ENCODE measurements at regions not wholly inside any gene's neighbourhood (a gene's known extent, or its start where the extent isn't known, plus 50 kb on each side); places are given as distances from the start of the nearest gene placed in this dataset.

DNA sequence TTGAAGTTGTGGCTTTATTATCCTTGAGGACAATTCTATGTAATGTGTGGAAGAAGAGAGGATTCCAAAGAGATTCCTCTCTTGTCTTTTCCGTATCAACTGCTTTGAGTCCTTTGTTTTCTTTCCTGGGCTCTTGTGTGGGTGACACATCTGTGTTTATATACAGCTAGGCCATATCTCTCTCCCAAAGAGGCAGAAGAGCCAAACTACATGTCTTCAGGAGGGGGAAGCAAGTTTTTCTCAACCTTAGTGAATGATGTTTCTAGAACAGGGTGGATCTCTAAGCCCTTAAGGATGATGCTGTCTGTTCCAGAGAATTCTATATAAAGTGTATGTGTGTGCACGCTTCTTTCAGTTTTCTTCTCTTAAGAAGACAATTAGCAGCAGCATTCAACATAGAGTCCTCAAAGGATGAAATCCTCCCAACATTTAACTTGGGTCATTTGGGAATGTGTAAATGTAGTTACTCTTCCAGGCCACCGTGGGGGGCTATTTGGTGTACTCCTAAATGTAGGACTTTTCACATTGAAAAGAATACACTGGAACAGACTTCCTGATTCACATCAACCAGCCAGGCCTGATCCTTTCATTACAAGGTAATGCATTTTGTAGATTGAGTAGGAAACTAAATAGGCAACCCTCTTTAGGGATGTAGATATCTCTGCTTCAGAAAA, 92.8 kb upstream of the EEF1E1 start:
- Mint-ChIP-seq H3K27ac (no peak overlapping the region), H3K4me1 (no peaks in the 10 kb centered on the region), H3K36me3 (no peaks in the 10 kb centered on the region), H3K9me3 (no peaks in the 10 kb centered on the region), H3K4me3 (no peak overlapping the region), H3K27me3 (peaks cover 2 to 34% (median 16%) of the 10 kb centered on the region in 5 donors)
- H3K9me3 ChIP-seq (ENCODE audit: control insufficient read depth in 2 of 3, low read length in 3 of 3) = no peaks in the 10 kb centered on the region
- intact Hi-C loops (cut with micrococcal nuclease) = no loop called here
- no peaks in the 10 kb centered on the region for H3K4me1 ChIP-seq (ENCODE audit: control insufficient read depth in 2 of 2, insufficient read depth in 2 of 2, low read length in 2 of 2)
- no peaks in the 10 kb centered on the region for H3K36me3 ChIP-seq (ENCODE audit: control insufficient read depth in 2 of 3, insufficient read depth in 3 of 3, low read length in 3 of 3)
- ChIA-PET CTCF (no interaction called here), POLR2A (no interaction called here)
- no peaks in the 10 kb centered on the region for H3K27me3 ChIP-seq (ENCODE audit: control insufficient read depth in 2 of 2, insufficient read depth in 2 of 2, low read length in 2 of 2)
- DNase-seq = no peak
- ATAC-seq = no peak
- no peak overlapping the region for H3K27ac ChIP-seq (ENCODE audit: low read depth, low read length)
- H3K4me3 ChIP-seq (ENCODE audit: low read length) = no peak overlapping the region

DNA sequence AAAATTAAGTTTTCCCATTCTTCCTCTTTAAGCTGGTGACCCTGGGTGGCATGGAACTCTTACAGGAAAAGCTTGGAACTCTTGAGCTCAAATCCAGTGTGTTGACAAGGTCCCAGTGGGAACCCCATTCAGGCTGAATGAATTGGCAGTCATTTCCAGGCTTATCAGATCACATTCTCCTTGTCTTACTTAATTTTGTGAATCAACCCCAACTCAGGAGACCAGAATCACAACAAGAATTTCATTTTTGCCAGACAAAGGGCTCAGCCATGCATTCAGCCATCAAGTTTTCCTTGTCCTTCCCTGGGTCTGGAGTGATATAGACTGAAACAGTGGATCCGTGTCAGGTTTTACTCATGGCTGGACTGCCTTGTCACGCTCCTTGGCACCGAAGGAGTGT, 92.1 kb upstream of the EEF1E1 start:
- POLR2A ChIA-PET = no interaction called here
- H3K27ac ChIP-seq (ENCODE audit: low read depth, low read length) = no peak overlapping the region
- no peaks in the 10 kb centered on the region for H3K4me1 ChIP-seq (ENCODE audit: control insufficient read depth in 2 of 2, insufficient read depth in 2 of 2, low read length in 2 of 2)
- Mint-ChIP-seq H3K4me1 (no peaks in the 10 kb centered on the region), H3K4me3 (no peak overlapping the region), H3K27ac (no peak overlapping the region), H3K36me3 (no peaks in the 10 kb centered on the region), H3K27me3 (peaks cover 2 to 37% (median 17%) of the 10 kb centered on the region in 5 donors), H3K9me3 (no peaks in the 10 kb centered on the region)
- no peaks in the 10 kb centered on the region for H3K27me3 ChIP-seq (ENCODE audit: control insufficient read depth in 2 of 2, insufficient read depth in 2 of 2, low read length in 2 of 2)
- DNase-seq = no peak
- no peak for ATAC-seq
- intact Hi-C loops (cut with micrococcal nuclease) = no loop called here
- no peaks in the 10 kb centered on the region for H3K36me3 ChIP-seq (ENCODE audit: control insufficient read depth in 2 of 3, insufficient read depth in 3 of 3, low read length in 3 of 3)
- CTCF ChIA-PET = no interaction called here
- H3K4me3 ChIP-seq (ENCODE audit: low read length) = no peak overlapping the region
- H3K9me3 ChIP-seq (ENCODE audit: control insufficient read depth in 2 of 3, low read length in 3 of 3) = no peaks in the 10 kb centered on the region

DNA sequence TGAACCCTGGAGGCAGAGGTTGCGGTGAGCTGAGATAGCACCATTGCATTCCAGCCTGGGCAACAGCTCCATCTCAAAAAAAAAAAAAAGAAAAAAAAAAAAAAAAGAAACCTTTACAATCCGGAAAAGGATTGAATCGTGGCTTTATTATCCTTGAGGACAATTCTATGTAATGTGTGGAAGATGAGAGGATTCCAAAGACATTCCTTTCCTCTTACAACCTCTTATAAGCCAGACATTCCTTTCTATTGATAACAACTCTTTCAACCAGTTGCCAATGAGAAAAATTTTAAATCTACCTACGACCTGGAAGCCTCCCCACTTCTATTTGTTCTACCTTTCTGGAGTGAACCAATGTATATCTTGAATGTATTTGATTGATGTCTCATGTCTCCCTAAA, 91.2 kb upstream of the EEF1E1 start:
- no peak overlapping the region for H3K4me3 Mint-ChIP-seq

DNA sequence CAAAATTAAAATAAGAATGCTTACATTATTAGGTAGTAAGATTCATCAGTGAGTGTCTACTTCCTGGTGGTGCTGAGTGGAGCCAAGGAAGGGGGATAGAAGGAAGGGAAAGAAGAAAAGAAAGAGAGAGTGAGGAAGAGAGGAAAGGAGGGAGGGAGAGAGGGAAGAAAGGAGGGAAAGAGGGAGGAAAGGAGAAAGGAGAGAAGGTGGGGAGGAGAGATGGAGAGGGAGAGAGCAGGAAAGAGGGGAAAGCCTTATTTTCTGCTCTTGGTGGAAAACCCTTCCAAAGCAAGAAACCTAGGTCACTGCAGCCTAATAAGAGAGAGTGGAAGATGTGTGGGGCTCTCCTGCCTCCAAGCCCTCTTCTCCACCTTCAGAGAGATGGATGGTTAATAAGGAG, 90.2 kb upstream of the EEF1E1 start:
- peaks cover 3 to 35% (median 26%) of the 10 kb centered on the region in 5 donors for H3K27me3 Mint-ChIP-seq

More for the DNA sequence above, 91.2 kb upstream of the EEF1E1 start:
- POLR2A ChIA-PET = no interaction called here
- H3K4me1 ChIP-seq (ENCODE audit: control insufficient read depth in 2 of 2, insufficient read depth in 2 of 2, low read length in 2 of 2) = no peaks in the 10 kb centered on the region
- H3K27ac Mint-ChIP-seq = no peak overlapping the region
- H3K9me3 ChIP-seq (ENCODE audit: control insufficient read depth in 2 of 3, low read length in 3 of 3) = no peaks in the 10 kb centered on the region
- intact Hi-C loops (cut with micrococcal nuclease) = no loop called here
- peaks cover 2 to 37% (median 18%) of the 10 kb centered on the region in 5 donors for H3K27me3 Mint-ChIP-seq
- no peak overlapping the region for H3K27ac ChIP-seq (ENCODE audit: low read depth, low read length)
- no peaks in the 10 kb centered on the region for H3K36me3 ChIP-seq (ENCODE audit: control insufficient read depth in 2 of 3, insufficient read depth in 3 of 3, low read length in 3 of 3)
- DNase-seq = no peak
- CTCF ChIA-PET = no interaction called here
- ATAC-seq = no peak
- H3K4me1 Mint-ChIP-seq = no peaks in the 10 kb centered on the region
- no peaks in the 10 kb centered on the region for H3K9me3 Mint-ChIP-seq
- no peaks in the 10 kb centered on the region for H3K27me3 ChIP-seq (ENCODE audit: control insufficient read depth in 2 of 2, insufficient read depth in 2 of 2, low read length in 2 of 2)
- H3K4me3 ChIP-seq (ENCODE audit: low read length) = no peak overlapping the region
- H3K36me3 Mint-ChIP-seq = no peaks in the 10 kb centered on the region

DNA sequence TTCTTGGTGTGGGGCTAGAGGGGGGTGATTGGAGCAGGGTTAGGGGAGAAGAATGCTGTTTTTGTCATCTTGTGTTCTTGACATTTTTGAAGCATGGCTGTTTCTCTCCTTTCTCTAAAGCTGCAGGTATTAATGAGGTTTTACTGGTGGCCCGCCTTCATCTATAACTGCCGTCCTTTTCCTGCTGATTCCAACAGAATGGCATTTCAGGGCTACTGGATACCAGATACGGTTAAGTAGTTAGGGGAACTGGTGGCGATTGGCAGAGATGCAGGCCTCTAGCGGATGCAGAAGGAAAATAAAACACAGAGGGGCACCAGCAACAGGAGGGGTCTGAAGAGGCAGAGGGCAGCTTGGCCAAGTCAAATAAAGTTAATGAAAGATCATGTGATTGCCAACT, 89.7 kb upstream of the EEF1E1 start:
- H3K36me3 ChIP-seq (ENCODE audit: control insufficient read depth in 2 of 3, insufficient read depth in 3 of 3, low read length in 3 of 3) = no peaks in the 10 kb centered on the region
- Mint-ChIP-seq H3K27me3 (peaks cover 3 to 35% (median 30%) of the 10 kb centered on the region in 5 donors), H3K9me3 (no peaks in the 10 kb centered on the region), H3K27ac (no peak overlapping the region), H3K4me1 (no peaks in the 10 kb centered on the region), H3K36me3 (no peaks in the 10 kb centered on the region), H3K4me3 (no peak overlapping the region)
- no peaks in the 10 kb centered on the region for H3K9me3 ChIP-seq (ENCODE audit: control insufficient read depth in 2 of 3, low read length in 3 of 3)
- no peak overlapping the region for H3K27ac ChIP-seq (ENCODE audit: low read depth, low read length)
- CTCF ChIA-PET = no interaction called here
- POLR2A ChIA-PET = no interaction called here
- DNase-seq (no peak), ATAC-seq (no peak)
- intact Hi-C loops (cut with micrococcal nuclease) = no loop called here
- H3K4me3 ChIP-seq (ENCODE audit: low read length) = no peak overlapping the region
- H3K4me1 ChIP-seq (ENCODE audit: control insufficient read depth in 2 of 2, insufficient read depth in 2 of 2, low read length in 2 of 2) = no peaks in the 10 kb centered on the region
- H3K27me3 ChIP-seq (ENCODE audit: control insufficient read depth in 2 of 2, insufficient read depth in 2 of 2, low read length in 2 of 2) = no peaks in the 10 kb centered on the region

More for the DNA sequence above, 90.2 kb upstream of the EEF1E1 start:
- Histone ChIP-seq H3K4me1 (ENCODE audit: control insufficient read depth in 2 of 2, insufficient read depth in 2 of 2, low read length in 2 of 2) (no peaks in the 10 kb centered on the region), H3K4me3 (ENCODE audit: low read length) (no peak overlapping the region), H3K9me3 (ENCODE audit: control insufficient read depth in 2 of 3, low read length in 3 of 3) (no peaks in the 10 kb centered on the region), H3K27me3 (ENCODE audit: control insufficient read depth in 2 of 2, insufficient read depth in 2 of 2, low read length in 2 of 2) (no peaks in the 10 kb centered on the region), H3K27ac (ENCODE audit: low read depth, low read length) (no peak overlapping the region), H3K36me3 (ENCODE audit: control insufficient read depth in 2 of 3, insufficient read depth in 3 of 3, low read length in 3 of 3) (no peaks in the 10 kb centered on the region)
- DNase-seq (no peak), ATAC-seq (no peak)
- ChIA-PET POLR2A (no interaction called here), CTCF (no interaction called here)
- intact Hi-C loops (cut with micrococcal nuclease) = no loop called here
- Mint-ChIP-seq H3K9me3 (no peaks in the 10 kb centered on the region), H3K27ac (no peak overlapping the region), H3K36me3 (no peaks in the 10 kb centered on the region), H3K4me3 (no peak overlapping the region), H3K4me1 (no peaks in the 10 kb centered on the region)

DNA sequence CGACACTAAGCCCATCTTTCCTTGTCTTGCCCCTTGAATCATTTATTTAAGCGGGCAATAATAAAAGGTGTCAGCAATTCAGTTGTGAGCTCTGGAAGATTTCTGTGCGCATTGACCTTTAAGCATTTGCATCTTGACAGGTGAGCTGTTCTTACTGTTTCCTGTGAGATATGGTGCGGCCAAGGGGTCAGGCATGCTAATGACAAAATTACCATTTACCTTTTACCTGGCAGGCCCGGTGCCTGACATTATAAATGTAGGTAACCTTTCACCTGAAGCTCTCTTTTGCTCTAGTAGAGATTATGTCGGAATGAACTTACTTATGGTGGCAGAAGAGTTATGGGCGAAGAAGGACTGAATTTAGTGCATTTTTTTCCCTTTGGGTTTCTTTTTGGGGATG, 89.3 kb upstream of the EEF1E1 start:
- no peaks in the 10 kb centered on the region for H3K27me3 ChIP-seq (ENCODE audit: control insufficient read depth in 2 of 2, insufficient read depth in 2 of 2, low read length in 2 of 2)
- CTCF ChIA-PET = no interaction called here
- H3K9me3 Mint-ChIP-seq = no peaks in the 10 kb centered on the region
- H3K4me3 Mint-ChIP-seq = no peak overlapping the region
- H3K36me3 Mint-ChIP-seq = no peaks in the 10 kb centered on the region
- POLR2A ChIA-PET = no interaction called here
- H3K27me3 Mint-ChIP-seq = peaks cover 3 to 35% (median 32%) of the 10 kb centered on the region in 5 donors
- H3K4me1 Mint-ChIP-seq = no peaks in the 10 kb centered on the region
- H3K4me1 ChIP-seq (ENCODE audit: control insufficient read depth in 2 of 2, insufficient read depth in 2 of 2, low read length in 2 of 2) = no peaks in the 10 kb centered on the region
- H3K36me3 ChIP-seq (ENCODE audit: control insufficient read depth in 2 of 3, insufficient read depth in 3 of 3, low read length in 3 of 3) = no peaks in the 10 kb centered on the region
- DNase-seq = no peak
- H3K27ac ChIP-seq (ENCODE audit: low read depth, low read length) = no peak overlapping the region
- no peak for ATAC-seq
- intact Hi-C loops (cut with micrococcal nuclease) = no loop called here
- H3K27ac Mint-ChIP-seq = no peak overlapping the region
- no peaks in the 10 kb centered on the region for H3K9me3 ChIP-seq (ENCODE audit: control insufficient read depth in 2 of 3, low read length in 3 of 3)
- no peak overlapping the region for H3K4me3 ChIP-seq (ENCODE audit: low read length)

DNA sequence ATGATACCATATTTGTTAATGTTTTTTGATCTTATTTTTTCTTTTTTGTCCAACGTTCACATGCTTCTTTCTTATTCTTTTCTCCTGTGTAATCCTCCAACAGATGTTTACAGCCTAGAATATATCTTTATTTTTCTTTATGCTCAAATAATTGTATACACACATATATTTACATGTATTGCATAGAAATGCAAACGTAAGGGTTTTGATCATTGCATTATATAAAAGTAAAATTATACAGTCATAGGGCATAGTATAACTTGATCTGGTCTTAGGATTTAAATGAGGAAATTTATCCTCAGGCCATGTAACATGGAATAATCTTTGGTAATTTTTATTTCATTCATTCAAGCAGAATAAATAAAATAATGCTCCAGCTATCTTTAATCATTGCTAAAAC, 84.9 kb upstream of the EEF1E1 start:
- ChIA-PET POLR2A (no interaction called here), CTCF (no interaction called here)
- no peak for DNase-seq
- no peaks in the 10 kb centered on the region for H3K9me3 Mint-ChIP-seq
- H3K27ac ChIP-seq (ENCODE audit: low read depth, low read length) = no peak overlapping the region
- H3K4me1 ChIP-seq (ENCODE audit: control insufficient read depth in 2 of 2, insufficient read depth in 2 of 2, low read length in 2 of 2) = no peaks in the 10 kb centered on the region
- ATAC-seq = no peak
- H3K36me3 Mint-ChIP-seq = no peaks in the 10 kb centered on the region
- intact Hi-C loops (cut with micrococcal nuclease) = loop anchor here in 1 of 2 donors (2.0 kb wide), 1 partner anchor 30 kb away; no protein-coding TSS in a partner anchor
- no peaks in the 10 kb centered on the region for H3K36me3 ChIP-seq (ENCODE audit: control insufficient read depth in 2 of 3, insufficient read depth in 3 of 3, low read length in 3 of 3)
- peaks cover 5 to 52% (median 28%) of the 10 kb centered on the region in 5 donors for H3K27me3 Mint-ChIP-seq
- no peak overlapping the region for H3K4me3 ChIP-seq (ENCODE audit: low read length)
- H3K4me3 Mint-ChIP-seq = no peak overlapping the region
- peaks cover 0 to under 1% (median 0%) of the 10 kb centered on the region in 7 donors for H3K4me1 Mint-ChIP-seq
- no peak overlapping the region for H3K27ac Mint-ChIP-seq
- no peaks in the 10 kb centered on the region for H3K9me3 ChIP-seq (ENCODE audit: control insufficient read depth in 2 of 3, low read length in 3 of 3)
- H3K27me3 ChIP-seq (ENCODE audit: control insufficient read depth in 2 of 2, insufficient read depth in 2 of 2, low read length in 2 of 2) = no peaks in the 10 kb centered on the region
